GM21786 (cell line): ENCODE measurements at regions not wholly inside any gene's neighbourhood (a gene's known extent, or its start where the extent isn't known, plus 50 kb on each side); places are given as distances from the start of the nearest gene placed in this dataset.

Experiments
- ATAC-seq: cut with Tn5 transposase; IDR thresholded peaks from one replicate; pipeline ENCODE4 v1.9.1; 2021; ENCODE audit not compliant: unreplicated experiment

GRCh38 chr11:15534266-15534665, 419.5 kb downstream of the INSC start:
- ATAC-seq, result no peak

- ATAC-seq, result no peak
Measured at GRCh38 chr11:15535414-15535813, 420.7 kb downstream of the INSC start.

- ATAC-seq, result no peak
Measured at GRCh38 chr11:15536438-15536837, 421.7 kb downstream of the INSC start.

- no peak for ATAC-seq
Measured at GRCh38 chr11:15539645-15540044, 424.9 kb downstream of the INSC start.

GRCh38 chr11:15541079-15541478, 426.4 kb downstream of the INSC start:
- no peak for ATAC-seq

- no peak for ATAC-seq
Measured at GRCh38 chr11:15544353-15544752, 429.6 kb downstream of the INSC start.

GRCh38 chr11:15547685-15548084, 433.0 kb downstream of the INSC start:
- ATAC-seq, result no peak

GRCh38 chr11:15551901-15552851, 437.5 kb downstream of the INSC start:
- ATAC-seq, result no peak

GRCh38 chr11:15555161-15555560, 440.4 kb downstream of the INSC start:
- ATAC-seq, result no peak

- no peak for ATAC-seq
Measured at GRCh38 chr11:15557457-15558230, 442.9 kb downstream of the INSC start.

- no peak for ATAC-seq
Measured at GRCh38 chr11:15558513-15559181, 443.9 kb downstream of the INSC start.

- ATAC-seq, result no peak
Measured at GRCh38 chr11:15560689-15561467, 446.2 kb downstream of the INSC start.

- ATAC-seq, result no peak
Measured at GRCh38 chr11:15562230-15562629, 447.5 kb downstream of the INSC start.

GRCh38 chr11:15563054-15563453, 448.3 kb downstream of the INSC start:
- no peak for ATAC-seq

- no peak for ATAC-seq
Measured at GRCh38 chr11:15565880-15566279, 451.2 kb downstream of the INSC start.

- ATAC-seq, result no peak
Measured at GRCh38 chr11:15568440-15568839, 453.7 kb downstream of the INSC start.

GRCh38 chr11:15569305-15570025, 454.7 kb downstream of the INSC start:
- no peak for ATAC-seq

- no peak for ATAC-seq
Measured at GRCh38 chr11:15575409-15575808, 460.7 kb downstream of the INSC start.

- no peak for ATAC-seq
Measured at GRCh38 chr11:15576769-15577168, 462.0 kb downstream of the INSC start.

GRCh38 chr11:15577519-15577918, 462.8 kb downstream of the INSC start:
- ATAC-seq, result no peak
